SK-N-SH (cell line): ENCODE measurements at regions not wholly inside any gene's neighbourhood (a gene's known extent, or its start where the extent isn't known, plus 50 kb on each side); places are given as distances from the start of the nearest gene placed in this dataset.

Source experiments
- CTCF ChIP-seq: fragments of 200-600 bp; sonication (generic); IDR thresholded peaks from 2 replicates; pipeline ENCODE4 v1.6.1; 2017; ENCODE audit warnings: antibody characterized with exemption, mild to moderate bottlenecking, moderate library complexity
- FOXJ3 ChIP-seq: sonication (generic); formaldehyde crosslinking; IDR thresholded peaks from 2 replicates; pipeline ENCODE4 v1.5.1; 2020; ENCODE audit warnings: mild to moderate bottlenecking, missing genetic modification reagents
- FOXM1 ChIP-seq: IDR thresholded peaks from 2 replicates; pipeline ENCODE4 v1.4.0; 2012; ENCODE audit warnings: low read depth, mild to moderate bottlenecking
- IRF3 ChIP-seq: fragments of 150-350 bp; IDR thresholded peaks from 2 replicates; pipeline ENCODE4 v1.6.1; 2016; ENCODE audit warnings: mild to moderate bottlenecking, low read depth, low read length
- MAX ChIP-seq: IDR thresholded peaks from 2 replicates; pipeline ENCODE4 v1.4.0; 2012; ENCODE audit warnings: low read depth
- NRF1 ChIP-seq: IDR thresholded peaks from 2 replicates; pipeline ENCODE4 v1.6.1; 2012; ENCODE audit warnings: low read depth, mild to moderate bottlenecking, low read length
- PBX3 ChIP-seq: IDR thresholded peaks from 2 replicates; pipeline ENCODE4; 2012
- POLR2AphosphoS5 ChIP-seq: IDR thresholded peaks from 2 replicates; pipeline ENCODE4 v1.6.1; 2012; ENCODE audit warnings: low read depth, low read length
- RAD21 ChIP-seq: IDR thresholded peaks from 2 replicates; pipeline ENCODE4 v1.6.1; 2012; ENCODE audit warnings: mild to moderate bottlenecking, low read length
- RCOR1 ChIP-seq: fragments of 150-350 bp; IDR thresholded peaks from 2 replicates; pipeline ENCODE4 v1.6.1; 2017; ENCODE audit warnings: antibody characterized with exemption, low read length
- RXRA ChIP-seq: IDR thresholded peaks from 2 replicates; pipeline ENCODE4 v1.4.0; 2012; ENCODE audit warnings: low read depth, mild to moderate bottlenecking, borderline replicate concordance
- SMC3 ChIP-seq: IDR thresholded peaks from 2 replicates; pipeline ENCODE4 v1.6.1; 2012; ENCODE audit warnings: low read depth, low read length, improper control_type of control experiment
- TEAD4 ChIP-seq: IDR thresholded peaks from 2 replicates; pipeline ENCODE4 v1.4.0; 2012; ENCODE audit warnings: mild to moderate bottlenecking, borderline replicate concordance; ENCODE audit not compliant: insufficient read depth
- USF2 ChIP-seq: fragments of 150-350 bp; IDR thresholded peaks from 2 replicates; pipeline ENCODE4 v1.6.1; 2017; ENCODE audit warnings: antibody characterized with exemption, low read length, low read depth, borderline replicate concordance

GRCh38 chr11:33959855-33960400, 68.1 kb upstream of the LMO2 start:
- TF ChIP-seq USF2, result no peak
- TF ChIP-seq CTCF, result no peak
- TF ChIP-seq SMC3, result no peak
- TF ChIP-seq MAX, result no peak
- no peak for TF ChIP-seq PBX3
- TF ChIP-seq FOXM1, result no peak
- no peak for TF ChIP-seq TEAD4
- no peak for TF ChIP-seq RCOR1
- TF ChIP-seq FOXJ3 (CRISPR knock-in tag), result no peak
- TF ChIP-seq IRF3, result no peak
- TF ChIP-seq RAD21, result no peak
- no peak for TF ChIP-seq POLR2AphosphoS5
- TF ChIP-seq NRF1, result no peak
- no peak for TF ChIP-seq RXRA
